Embryonic facial prominence (tissue), 1 donor: ENCODE measurements at regions not wholly inside any gene's neighbourhood (a gene's known extent, or its start where the extent isn't known, plus 50 kb on each side); places are given as distances from the start of the nearest gene placed in this dataset.

Experiments used
- DNase-seq: peaks from one replicate; pipeline ENCODE4 v3.0.0-alpha.2; 2016; ENCODE audit errors: extremely low spot score

GRCh38 chr1:224846119-224846907, 83.2 kb upstream of the DNAH14 start:
- no peak for DNase-seq

- no peak for DNase-seq
Observed at GRCh38 chr1:224850446-224850845, 79.0 kb upstream of the DNAH14 start.

GRCh38 chr1:224851210-224851847, 78.1 kb upstream of the DNAH14 start:
- DNase-seq = no peak

GRCh38 chr1:224851848-224852261, 77.6 kb upstream of the DNAH14 start:
- no peak for DNase-seq

- DNase-seq = peak; percentile 34
Observed at GRCh38 chr1:224852901-224853568, 76.4 kb upstream of the DNAH14 start.

GRCh38 chr1:224856973-224857372, 72.5 kb upstream of the DNAH14 start:
- DNase-seq = no peak

GRCh38 chr1:224859651-224860050, 69.8 kb upstream of the DNAH14 start:
- DNase-seq = no peak

GRCh38 chr1:224860488-224861338, 68.8 kb upstream of the DNAH14 start:
- no peak for DNase-seq

GRCh38 chr1:224861339-224861716, 68.1 kb upstream of the DNAH14 start:
- no peak for DNase-seq

GRCh38 chr1:224863486-224863885, 66.0 kb upstream of the DNAH14 start:
- DNase-seq = no peak

- DNase-seq = no peak
Observed at GRCh38 chr1:224864006-224864405, 65.5 kb upstream of the DNAH14 start.

- DNase-seq = no peak
Observed at GRCh38 chr1:224865510-224865909, 64.0 kb upstream of the DNAH14 start.

- no peak for DNase-seq
Observed at GRCh38 chr1:224866940-224867339, 62.5 kb upstream of the DNAH14 start.

- no peak for DNase-seq
Observed at GRCh38 chr1:224867715-224868114, 61.8 kb upstream of the DNAH14 start.

GRCh38 chr1:224872832-224873433, 56.5 kb upstream of the DNAH14 start:
- DNase-seq = no peak

- DNase-seq = no peak
Observed at GRCh38 chr1:224873434-224874369, 55.8 kb upstream of the DNAH14 start.

- DNase-seq = no peak
Observed at GRCh38 chr1:224874775-224875174, 54.7 kb upstream of the DNAH14 start.

- no peak for DNase-seq
Observed at GRCh38 chr1:224879162-224879803, 50.2 kb upstream of the DNAH14 start.
